GM18502 (cell line): ENCODE measurements at regions not wholly inside any gene's neighbourhood (a gene's known extent, or its start where the extent isn't known, plus 50 kb on each side); places are given as distances from the start of the nearest gene placed in this dataset.
"Not testable (repeated sequence)": the region's sequence is repeated elsewhere in the genome, so short reads cannot be mapped to it uniquely, and the experiment has no call there.

Source experiments
- ATAC-seq: cut with Tn5 transposase; IDR thresholded peaks from one replicate; pipeline ENCODE4 v1.9.1; 2021; ENCODE audit warnings: mild to moderate bottlenecking; ENCODE audit not compliant: unreplicated experiment, poor library complexity

GRCh38 chr17:47066841-47067682, 88.0 kb upstream of the RPRML start:
- peak; percentile 77 for ATAC-seq

DNA sequence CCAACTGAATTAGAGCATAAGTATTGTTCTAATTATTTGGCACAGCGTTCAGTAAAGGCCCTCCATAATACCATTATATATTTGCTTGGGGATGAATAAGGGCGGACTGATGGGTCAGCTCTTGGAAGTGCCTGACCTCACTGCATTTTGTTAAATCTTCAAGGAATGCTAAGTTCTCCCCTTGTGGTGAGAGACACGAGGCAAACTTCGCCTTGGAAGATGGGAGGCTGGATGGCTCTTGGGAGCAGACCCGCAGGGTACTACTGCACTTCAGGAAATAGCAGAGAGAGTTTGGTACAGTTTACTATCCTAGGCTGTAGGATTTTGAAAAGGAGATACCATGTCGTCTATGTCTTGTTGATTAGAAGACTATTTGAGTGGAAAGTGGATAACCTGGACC, 87.0 kb upstream of the RPRML start:
- no peak for ATAC-seq

DNA sequence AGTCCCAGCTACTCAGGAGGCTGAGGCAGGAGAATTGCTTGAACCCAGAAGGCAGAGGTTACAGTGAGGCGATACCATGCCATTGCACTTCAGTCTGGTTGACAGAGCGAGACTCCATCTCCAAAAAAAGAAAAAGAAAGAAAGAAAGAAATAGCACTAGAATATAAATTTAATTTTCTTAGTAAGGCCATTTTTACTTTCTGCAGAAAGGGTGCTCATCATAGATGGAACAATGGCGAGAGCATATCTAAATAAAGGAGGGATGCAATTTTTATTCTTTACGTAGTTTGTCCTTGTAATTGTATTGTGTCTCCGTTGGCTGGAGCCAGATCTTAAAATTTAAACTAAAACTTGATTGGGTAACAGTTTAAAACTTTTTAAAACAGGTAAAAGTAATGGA, 85.6 kb upstream of the RPRML start:
- no peak for ATAC-seq

DNA sequence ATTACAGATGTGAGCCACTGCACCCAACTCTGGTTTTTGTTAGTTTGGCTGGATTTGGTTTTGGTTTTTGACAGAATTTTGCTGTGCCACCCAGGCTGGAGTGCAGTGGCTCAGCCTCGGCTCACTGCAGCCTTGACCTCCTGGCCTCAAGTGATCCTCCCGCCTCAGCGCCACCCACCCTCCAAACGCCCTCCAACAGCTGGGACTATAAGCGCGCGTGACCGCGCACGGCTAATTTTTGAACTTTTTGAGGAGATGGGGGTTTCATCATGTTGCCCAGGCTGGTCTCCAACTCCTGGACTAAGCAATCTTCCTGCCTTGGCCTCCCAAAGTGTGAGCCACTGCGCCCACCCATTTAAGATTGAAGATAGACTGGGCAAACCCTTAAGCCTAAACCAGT, 84.4 kb upstream of the RPRML start:
- ATAC-seq, result no peak

DNA sequence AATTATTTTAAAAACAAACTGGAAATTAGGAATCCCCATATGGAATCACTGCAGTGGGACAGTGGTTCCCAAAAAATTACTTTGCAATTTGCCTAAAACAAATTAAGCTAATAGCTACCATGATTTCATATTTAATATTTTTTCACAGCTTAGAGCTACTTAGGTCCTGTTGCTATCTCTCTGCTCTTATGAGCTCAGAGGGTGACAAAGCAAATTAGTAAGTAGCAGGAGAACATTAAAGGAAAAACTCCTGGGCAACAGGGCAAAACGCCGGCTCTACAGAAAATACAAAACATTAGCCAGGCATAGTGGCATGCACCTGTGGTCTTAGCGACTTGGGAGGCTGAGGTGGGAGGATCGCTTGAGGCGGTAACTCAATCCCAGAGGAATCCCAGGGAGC, 83.8 kb upstream of the RPRML start:
- ATAC-seq, result not testable (repeated sequence)

GRCh38 chr17:47060005-47060404, 81.0 kb upstream of the RPRML start:
- ATAC-seq, result not testable (repeated sequence)

DNA sequence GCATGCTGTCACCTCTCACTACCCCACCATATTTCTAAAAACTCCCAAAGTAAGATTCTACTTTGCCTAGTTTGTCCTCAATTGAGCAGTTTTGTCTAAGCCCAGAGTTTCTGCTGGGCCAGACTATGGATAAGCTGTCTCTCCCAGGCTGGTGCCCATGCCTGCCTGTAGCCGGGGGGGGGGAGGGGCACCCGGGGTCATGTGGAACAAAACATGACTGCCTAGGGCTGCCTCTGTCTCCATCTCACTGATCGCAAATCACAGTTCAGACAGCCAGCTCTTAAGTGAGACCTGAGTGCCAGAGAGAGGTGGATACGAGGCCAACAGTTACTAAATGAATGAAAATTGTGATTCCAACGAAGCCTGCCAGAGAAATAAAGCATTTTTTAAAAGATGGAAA, 78.8 kb upstream of the RPRML start:
- ATAC-seq, result no peak

- not testable (repeated sequence) for ATAC-seq
Observed at GRCh38 chr17:47057279-47057678, 78.2 kb upstream of the RPRML start.

DNA sequence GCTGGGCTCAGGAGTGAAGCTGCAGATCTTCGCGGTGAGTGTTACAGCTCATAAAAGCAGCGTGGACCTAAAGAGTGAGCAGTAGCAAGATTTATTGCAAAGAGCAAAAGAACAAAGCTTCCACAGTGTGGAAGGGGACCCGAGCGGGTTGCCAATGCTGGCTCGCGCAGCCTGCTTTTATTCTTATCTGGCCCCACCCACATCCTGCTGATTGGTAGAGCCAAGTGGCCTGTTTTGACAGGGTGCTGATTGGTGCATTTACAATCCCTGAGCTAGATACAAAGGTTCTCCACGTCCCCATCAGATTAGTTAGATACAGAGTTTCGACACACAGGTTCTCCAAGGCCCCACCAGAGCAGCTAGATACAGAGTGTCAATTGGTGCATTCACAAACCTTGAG, 77.6 kb upstream of the RPRML start:
- ATAC-seq, result not testable (repeated sequence)
